ENCODE measurements at regions not wholly inside any gene's neighbourhood (a gene's known extent, or its start where the extent isn't known, plus 50 kb on each side); places are given as distances from the start of the nearest gene placed in this dataset.

DNA sequence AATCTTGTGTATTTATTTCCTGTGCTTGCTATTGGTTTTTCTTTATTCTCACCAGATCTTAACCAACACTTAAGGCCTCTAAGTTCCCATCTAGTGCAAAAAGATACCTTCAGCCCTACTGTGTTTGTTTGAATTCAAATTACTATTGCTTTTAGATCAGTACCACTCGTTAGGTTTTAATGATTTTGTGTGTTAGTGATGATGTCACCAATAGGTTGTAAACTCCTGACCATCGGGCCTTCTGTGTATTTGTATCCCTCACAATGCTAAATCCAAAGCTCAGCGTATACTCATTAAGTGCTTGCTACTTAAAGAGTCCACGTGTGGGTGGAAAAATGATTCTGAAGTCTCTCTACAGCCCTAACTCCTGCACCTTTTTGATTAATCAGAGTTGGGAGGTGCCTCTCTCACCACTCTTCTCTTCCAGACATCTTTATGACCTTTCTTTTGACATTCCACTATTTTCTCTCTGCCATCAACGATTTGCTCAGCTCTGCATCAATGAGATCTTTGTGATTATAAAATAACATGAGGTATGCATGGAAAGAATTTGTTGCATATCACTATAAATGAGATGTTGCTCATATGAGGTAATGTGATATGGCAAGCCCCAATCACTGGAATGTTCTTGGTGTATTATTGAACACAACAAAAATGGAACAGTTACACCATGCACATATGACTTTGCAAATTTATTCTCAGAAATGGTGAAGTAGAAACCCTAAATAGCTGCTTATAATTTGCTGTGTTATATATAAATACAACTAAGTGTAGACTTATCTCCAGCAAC is 55.1 kb upstream of the LAMA2 start:
- no peak for DNase-seq (ENCODE audit: low read depth)

DNA sequence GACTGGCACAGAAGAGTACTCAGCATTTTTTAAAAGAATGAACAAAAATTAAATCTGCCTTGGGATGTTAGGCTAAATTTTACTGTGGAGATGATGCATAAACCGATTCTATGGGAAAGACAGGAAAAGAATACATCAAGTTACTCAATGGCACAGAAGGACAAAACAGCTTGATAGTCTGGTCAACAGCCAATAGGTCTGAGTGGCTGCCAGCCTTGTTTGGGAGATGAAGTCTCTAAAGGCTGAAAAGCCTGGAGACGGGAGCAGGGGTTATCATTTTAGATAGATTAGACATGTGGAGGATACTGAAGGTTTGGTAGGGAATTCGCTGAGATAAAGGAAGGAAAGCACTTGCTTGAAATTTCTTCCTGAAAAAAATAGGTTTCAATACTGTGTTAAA is 56.3 kb upstream of the LAMA2 start:
- DNase-seq (ENCODE audit: low read depth): no peak

DNA sequence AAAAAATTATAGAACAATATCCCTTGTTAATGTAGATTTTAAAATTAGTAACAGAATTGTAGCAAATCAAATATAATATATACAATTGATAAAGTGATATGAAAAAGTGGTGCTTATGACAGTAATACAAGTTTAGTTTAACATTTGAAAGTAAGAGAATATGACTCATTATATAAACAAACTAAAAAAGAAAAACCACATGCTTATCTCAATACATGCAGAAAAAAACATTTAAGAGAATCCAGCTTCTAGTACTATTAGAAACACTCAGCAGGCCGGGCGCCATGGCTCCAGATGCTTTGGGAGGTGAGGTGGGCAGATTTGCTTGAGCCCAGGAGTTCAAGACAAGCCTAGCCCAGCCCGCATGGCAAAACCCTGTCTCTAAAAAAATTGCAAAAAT is 60.7 kb upstream of the LAMA2 start:
- DNase-seq (ENCODE audit: low read depth): no peak

DNA sequence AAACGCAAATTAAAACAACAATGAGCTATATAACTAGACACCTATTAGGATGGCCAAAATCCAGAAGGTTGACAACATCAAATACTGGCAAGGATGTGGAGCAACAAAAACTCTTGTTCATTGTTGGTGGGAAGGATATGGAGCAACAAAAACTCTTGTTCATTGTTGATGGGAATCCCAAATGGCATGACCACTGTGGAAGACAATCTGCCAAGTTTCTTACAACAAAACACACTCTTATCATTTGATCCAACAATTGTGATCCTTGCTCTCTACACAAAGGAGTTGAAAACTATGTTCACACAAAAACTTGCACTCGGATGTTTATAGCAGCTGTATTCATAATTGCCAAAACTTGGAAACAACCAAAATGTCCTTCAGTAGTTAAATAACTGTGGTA is 61.8 kb upstream of the LAMA2 start:
- no peak for DNase-seq (ENCODE audit: low read depth)

DNA sequence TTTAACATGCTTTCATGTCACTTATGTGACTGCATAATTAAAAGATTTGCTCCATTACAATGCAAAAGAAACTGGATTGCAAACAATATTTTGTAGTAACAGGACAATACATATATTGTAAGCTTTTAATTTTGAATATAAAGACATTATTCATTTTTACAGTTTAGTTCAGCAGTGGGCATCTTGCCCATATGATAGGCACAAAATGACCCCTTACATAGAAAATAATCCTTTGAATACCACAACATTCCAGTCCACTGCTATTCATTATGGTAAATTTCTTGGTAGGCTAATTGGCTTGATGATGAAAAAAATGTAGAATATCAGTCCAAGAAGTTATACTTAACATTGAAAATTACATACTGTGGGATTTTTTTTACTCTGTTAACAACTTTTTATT is 74.1 kb upstream of the LAMA2 start:
- DNase-seq (ENCODE audit: low read depth): no peak

DNA sequence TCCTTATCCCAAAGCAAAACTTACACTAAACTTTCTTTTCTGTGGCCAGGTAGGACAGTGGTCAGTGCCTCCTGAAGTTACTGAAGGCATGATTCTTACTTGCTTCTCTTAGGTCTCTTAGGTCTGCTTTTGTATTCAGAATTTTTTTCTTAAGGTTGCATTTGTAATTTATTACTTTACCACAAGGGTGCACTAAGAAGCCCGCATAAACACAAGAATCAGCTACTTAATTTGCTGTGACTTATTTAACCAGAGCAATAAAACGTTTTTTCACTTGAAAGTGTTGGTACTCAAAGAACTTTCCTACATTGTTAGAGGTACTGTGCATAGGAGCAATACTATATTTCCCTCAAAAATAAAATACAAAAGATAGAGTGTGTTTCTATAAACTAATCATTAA is 75.4 kb upstream of the LAMA2 start:
- peak; percentile 18 for DNase-seq (ENCODE audit: low read depth)

DNA sequence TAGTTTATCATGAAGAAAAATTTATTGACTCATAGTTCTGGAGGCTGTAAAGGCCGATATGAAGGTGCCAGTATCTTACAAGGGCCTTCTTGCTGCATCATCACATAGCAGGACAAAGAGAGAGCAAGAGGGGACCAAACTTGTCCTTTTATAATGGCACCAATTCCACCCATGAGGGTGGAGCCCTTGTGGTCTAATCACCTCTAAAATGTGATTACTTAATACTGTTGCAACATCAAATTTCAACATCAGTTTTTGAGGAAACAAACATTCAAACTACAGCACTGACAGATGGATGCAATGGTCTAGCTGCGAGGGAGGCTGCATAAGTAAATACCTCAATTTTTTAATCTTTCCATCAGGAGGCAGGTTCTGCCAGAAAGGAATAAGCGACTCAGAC is 76.7 kb upstream of the LAMA2 start:
- DNase-seq (ENCODE audit: low read depth): no peak

DNA sequence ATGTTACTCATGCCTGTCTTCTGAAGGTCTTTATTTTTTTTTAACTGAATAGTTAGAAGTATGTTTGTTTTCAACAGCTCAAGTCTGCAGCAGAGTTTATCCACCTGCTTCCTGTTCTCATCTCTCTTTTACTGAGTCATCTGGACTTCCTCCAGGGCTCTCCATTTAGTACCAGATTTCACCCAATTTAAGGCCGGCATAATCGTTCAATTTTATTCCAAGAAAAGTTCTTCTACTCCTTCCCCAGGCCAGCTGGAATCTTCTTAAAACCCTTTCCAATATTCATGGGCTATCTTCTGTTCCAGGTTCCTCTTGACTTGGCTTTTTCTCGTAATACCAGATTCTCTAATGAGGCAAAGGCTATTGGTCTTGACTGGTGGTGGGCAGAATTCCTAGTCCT is 79.0 kb upstream of the LAMA2 start:
- DNase-seq (ENCODE audit: low read depth): no peak

DNA sequence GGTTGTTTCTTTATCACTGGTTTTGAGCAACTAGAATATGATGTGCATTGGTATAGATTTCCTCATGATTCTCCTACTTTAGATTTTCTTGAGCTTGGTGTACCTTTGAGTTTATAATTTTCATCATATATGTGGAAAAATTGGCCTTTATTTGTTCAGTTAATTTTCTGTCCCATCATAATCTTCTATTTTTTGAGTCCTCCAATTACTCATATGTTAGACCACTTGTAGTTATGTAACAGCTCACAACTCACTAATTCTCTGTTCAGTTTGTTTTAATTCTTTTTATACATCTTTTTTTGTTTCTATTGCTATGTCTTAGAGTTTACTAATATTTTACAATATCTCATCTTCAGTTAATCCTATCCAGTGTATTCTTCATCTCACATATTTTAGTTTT is 81.3 kb upstream of the LAMA2 start:
- no peak for DNase-seq (ENCODE audit: low read depth)

DNA sequence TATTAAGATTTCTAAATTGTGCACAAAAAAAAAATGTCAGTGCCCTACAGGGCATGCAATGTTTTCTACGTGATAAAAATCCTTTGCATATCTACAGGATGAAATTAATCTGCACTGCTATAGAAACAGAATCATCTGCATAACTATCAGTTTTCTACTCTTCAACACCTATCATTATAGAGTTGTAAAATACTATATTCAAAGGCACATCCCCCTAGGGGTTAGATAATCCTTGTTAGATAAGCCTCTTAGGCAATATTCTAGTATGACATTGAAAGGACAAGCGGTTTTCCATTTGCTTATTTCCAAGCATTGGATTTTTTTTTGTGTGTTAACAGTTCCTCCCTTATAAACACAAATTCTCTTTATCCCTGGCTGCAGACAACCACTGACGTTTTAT is 98.7 kb upstream of the LAMA2 start:
- DNase-seq (ENCODE audit: low read depth): no peak

DNA sequence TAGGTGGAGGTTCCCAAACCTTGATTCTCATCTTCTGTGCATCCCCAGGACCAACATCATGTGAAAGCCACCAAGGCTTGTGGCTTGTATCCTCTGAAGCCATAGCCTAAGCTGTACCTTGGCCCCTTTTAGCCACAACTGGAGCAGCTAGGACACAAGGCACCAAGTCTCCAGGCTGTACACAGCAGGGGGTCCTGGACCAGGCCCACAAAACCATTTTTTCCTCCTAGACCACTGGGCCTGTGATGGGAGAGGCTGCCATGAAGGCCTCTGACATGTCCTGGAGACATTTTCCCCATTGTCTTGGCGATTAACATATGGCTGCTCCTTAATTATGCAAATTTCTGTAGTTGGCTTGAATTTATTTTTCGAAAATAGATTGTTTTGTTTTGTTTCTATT is 114.8 kb upstream of the LAMA2 start:
- DNase-seq (ENCODE audit: low read depth): no peak

DNA sequence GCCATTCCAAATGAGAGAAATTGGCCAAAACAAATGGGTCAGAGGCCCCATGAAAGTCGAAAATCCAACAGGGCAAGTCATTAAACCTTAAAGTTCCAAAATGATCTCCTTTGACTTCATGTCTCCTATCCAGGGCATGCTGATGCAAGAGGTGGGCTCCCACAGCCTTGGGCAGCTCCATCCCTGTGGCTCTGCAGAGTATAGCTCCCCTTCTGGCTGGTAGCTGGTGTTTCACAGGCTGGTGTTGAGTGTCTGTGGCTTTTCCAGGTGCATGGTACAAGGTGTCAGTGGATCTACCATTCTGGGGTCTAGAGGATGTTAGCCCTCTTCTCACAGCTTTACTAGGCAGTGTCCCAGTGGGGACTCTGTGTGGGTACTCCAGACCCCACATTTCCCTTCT is 115.2 kb upstream of the LAMA2 start:
- no peak for DNase-seq (ENCODE audit: low read depth)

DNA sequence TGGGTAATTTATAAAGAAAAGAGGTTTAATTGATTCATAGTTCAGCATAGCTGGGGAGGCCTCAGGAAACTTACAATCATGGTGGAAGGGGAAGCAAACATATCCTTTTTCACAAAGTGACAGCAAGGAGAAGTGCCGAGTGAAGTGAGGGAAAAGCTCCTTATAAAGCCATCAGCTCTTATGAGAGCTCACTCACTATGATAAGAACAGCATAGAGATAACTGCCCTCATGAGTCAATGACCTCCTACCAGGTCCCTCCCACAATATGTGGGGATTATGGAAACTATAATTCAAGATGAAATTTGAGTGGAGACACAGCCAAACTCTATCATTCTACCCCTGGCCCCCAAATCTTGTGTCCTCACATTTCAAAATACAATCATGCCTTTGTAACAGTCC is 115.8 kb upstream of the LAMA2 start:
- DNase-seq (ENCODE audit: low read depth): no peak

DNA sequence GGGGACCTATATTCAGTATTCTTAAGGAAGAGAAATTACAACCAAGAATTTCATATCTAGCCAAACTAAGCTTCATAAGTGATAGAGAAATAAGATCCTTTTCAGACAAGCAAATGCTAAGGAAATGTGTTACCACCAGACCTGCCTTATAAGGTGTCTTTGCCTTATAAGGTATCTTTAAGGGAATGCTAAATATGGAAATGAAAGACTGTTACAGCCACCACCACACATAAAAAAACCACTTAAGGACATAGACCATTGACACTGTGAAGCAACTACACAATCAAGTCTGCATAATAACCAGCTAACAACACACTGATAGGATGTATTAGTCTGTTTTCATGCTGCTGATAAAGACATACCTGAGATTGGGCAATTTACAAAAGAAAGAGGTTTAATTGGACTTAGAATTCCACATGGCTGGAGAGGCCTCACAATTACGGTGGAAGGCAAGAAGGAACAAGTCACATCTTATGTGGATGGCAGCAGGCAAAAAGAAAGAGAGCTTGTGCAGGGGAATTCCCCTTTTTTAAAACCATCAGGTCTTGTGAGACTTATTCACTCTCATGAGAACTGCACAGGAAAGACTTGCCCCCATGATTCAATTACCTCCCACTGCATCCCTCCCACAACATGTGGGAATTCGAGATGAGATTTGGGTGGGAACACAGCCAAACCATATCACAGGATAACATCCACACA is 119.2 kb upstream of the LAMA2 start:
- no peak for DNase-seq (ENCODE audit: low read depth)

DNA sequence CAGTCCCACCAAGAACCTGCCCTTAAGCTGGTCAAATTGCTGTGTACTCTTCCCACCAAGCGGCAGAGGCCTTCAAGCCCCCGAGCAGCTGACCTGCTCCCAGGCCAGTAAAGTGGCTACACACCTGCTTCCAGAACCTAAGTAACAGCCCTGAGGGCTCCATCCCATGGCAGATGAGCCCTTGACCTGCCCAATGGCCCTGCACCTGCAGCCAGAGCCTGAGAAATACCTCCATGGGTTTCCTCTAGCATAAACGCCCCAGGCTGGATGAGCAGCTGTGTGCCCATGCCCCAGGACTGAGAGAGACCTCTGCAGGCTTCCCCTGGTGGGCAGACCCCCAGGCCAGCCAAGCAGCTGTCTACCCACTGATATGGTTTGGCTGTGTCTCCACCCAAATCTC is 123.0 kb upstream of the LAMA2 start:
- no peak for DNase-seq (ENCODE audit: low read depth)

DNA sequence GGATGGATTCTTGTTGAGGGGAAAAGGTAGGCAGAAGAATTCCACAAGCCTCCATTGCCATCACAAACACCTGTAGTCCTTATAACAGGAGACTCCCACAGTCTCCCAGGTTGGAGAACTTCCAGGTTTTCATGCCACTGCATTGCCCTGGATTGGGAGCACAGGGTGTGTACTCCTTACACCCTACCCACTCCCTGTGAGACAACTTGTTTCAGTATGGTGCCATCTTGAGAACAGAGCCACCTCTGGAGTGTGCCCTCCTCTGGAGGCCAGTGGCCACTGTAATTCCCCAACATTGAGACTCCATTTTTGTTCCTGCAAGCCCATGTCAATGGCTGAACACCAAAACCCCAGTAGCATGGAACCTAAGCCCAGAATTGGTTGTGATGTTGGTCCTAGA is 123.5 kb upstream of the LAMA2 start:
- no peak for DNase-seq (ENCODE audit: low read depth)

DNA sequence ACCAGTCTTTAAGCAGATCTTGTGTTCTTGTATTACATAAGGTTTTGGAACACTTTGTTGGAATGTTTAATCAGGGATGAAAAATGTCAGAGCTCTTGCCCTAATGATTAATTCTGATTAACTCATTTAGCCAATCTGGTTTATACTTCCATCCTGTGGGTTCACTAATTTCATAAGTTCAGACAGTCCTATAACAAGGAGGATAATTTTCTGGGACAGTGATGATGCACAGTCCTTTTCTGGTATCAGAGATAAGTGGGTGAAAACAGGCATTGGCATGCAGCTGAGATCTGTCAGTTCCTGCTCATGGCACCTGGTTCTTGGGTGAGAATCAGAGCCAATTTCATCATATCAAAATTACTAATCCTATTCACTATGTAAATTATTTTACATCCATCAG is 125.0 kb upstream of the LAMA2 start:
- no peak for DNase-seq (ENCODE audit: low read depth)

DNA sequence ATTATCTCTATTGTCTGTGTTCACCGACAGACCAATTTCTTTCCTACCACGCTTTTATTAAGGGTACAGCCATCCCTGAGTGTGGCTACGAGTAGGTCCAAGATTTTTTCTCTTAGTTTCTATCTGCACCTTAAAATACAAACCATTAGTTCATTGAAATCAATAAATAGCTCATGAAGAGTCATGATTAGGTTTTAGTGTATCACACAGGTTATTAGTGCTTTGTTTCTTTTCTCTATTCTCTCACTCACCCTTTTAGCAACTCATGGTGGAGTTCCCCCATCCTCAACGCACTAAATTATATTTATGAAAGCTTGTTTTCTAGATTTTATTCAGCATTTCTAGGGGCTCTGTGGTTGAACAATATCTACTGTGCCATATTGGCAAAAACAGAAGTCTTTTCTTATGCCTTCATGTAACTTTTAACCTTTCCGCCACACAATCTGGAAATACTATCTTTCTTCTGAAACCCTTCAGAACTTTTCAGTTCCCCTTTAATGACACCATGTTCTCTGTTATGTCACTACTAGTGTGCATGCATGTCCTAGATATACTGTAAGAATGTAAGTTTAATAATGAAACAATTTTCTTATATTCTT is 128.2 kb upstream of the LAMA2 start:
- no peak for DNase-seq (ENCODE audit: low read depth)

DNA sequence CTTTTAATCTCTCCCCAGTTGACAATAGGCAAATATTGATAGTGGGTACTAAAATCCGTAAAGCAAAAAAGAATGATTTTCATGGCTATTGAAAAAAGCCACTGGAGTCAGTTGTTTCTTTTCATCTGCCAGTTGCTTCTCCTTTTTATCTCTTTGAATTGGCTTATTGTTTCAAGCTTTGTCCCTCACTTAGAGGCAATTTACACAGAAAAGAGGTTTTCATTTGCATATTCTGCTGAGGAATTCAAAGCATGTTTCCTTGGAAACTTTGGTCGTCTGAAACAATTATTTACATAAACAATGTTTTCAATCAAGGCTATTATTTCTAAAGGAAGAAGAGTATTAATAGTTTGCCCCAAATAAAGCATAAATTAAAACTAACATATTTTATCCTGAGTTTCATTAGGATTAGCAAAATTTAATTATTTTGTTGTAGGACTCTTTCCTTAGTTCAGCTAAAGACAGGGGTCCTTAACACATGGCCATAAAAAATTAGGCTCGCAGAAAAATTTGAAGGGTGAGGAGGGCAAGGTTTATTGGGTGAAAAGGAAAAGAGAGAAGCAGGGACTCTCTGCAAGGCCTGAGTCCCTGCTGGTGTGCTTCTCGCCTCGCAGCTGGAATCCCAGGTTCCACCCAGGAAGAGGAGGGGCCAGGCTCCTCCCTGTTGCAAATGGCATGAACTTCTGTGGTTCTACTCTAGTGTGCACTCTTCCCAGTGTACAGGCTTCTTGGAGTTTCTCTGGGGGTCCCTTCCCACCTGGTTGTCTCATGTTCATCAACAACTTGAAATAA is 138.8 kb upstream of the LAMA2 start:
- DNase-seq (ENCODE audit: low read depth): no peak

DNA sequence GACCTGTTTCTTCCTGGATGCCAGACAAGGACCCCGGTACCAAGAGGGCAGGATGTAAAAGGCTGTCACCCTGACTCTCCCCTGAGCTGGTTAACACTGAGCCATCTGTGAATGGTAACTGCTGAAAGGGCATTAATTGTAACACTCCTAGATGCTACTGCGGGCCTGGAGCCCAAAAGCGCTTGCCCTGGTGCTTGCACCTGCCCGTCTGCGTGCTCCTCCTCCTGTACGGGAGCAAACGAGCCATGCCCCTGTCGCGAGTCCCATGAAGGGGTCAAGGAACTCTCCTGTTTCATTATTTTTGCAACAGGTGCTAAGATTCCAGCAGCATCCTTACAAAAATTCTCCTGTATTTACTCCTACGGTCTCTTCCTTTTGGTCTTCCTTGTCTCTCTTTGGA is 140.0 kb upstream of the LAMA2 start:
- DNase-seq (ENCODE audit: low read depth): no peak

DNA sequence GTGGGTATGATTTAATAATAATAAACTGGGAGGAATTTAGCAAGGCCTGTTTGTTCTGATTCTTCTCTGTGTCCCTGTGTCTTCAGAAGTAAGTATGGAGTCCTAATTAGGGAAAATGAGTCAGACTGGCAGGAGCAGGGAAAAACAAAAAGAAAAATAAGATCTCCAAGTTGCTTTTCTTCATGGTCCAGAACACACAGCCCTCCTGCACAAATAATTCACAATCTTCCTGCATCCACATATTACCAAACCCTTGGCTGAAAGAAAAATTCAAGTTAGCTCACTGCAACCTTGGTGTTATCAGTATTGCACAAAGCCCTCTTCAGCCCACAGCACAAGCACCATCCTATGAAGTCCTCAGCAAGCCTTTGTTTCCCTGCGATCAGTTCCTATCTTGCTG is 142.0 kb upstream of the LAMA2 start:
- no peak for DNase-seq (ENCODE audit: low read depth)

DNA sequence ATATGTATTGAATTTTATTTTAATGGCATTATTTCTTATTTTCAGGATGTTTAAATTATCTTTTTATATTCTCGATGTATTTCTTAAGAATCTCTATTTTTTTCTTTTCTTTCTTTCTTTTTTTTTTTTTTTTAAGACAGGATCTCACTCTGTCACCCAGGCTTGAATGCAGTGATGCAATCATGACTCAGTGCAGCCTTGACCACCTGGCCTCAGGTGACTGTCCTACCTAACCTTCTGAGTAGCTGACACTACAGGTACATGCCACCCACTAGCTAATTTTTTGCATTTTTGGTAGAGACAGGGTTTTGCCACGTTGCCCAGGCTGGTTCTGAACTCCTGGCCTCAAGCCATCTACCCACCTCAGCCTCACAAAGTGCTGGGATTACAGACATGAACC is 143.8 kb upstream of the LAMA2 start:
- DNase-seq (ENCODE audit: low read depth): no peak

DNA sequence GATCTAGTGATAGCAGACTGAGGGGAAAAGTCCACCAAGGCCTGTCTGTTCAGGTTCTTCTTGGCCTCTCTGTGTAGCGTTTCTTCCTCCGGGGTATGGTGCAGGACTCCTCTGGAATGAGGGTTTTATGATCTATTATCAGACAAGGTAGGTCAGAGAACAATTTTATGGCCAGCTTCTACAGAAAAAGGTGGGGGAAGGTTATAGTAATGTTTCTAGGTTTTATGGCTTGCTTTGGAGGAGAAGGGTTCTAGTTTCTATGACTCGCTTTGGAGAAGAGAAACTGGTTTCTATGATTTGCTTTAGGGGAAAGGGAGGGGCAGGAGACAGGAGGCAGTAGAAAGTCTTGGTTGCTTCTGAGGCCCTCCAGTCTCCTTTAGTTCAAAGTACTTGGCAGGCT is 144.8 kb upstream of the LAMA2 start:
- DNase-seq (ENCODE audit: low read depth): no peak
